NCI-H1105 (cell line): ENCODE measurements at regions not wholly inside any gene's neighbourhood (a gene's known extent, or its start where the extent isn't known, plus 50 kb on each side); places are given as distances from the start of the nearest gene placed in this dataset.
A peak's percentile ranks its signal among the peaks of the same experiment; 100 is the strongest.

ENCODE experiments used
- DNase-seq: peaks from one replicate; lab custom pipeline; 2025; lab: John Stamatoyannopoulos, UW

DNA sequence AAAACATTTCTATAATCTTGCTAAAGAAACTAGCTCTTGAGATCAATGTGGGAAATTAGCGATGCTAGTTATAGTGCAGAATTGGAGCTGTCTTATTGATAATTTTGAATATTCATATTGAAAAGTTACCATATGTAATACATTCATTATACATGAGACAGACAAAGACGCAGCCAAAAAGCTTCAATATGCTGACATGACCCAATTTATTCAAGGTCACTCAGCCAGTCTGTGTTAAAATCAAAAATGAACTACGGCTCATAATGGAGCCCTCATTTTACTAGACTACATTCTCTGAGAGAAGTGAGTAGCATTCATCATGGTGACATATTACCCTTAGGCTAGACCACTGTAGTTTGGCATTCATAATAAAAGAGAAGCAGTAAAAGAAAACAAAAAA is 107.3 kb upstream of the GABRG2 start:
- DNase-seq, result no peak

DNA sequence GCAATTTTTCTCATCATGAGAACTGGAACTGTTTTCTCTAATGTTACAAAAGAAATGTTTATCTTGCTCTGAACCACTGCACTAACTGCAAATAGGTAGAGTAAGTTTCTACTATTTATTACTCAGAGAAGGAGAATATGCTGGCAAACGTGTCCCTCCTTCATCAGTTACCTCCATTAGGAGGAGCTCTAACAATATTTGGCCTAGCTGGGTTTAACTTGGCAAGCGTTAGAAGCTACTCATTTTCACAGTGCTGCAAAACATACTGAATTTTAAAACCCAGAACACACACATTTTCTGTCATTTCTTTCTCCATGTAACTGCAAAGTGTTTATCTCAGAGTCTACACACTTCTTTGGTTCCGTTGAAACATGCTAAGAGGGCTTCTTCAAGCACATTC is 101.0 kb upstream of the GABRG2 start:
- DNase-seq, result peak; percentile 15

DNA sequence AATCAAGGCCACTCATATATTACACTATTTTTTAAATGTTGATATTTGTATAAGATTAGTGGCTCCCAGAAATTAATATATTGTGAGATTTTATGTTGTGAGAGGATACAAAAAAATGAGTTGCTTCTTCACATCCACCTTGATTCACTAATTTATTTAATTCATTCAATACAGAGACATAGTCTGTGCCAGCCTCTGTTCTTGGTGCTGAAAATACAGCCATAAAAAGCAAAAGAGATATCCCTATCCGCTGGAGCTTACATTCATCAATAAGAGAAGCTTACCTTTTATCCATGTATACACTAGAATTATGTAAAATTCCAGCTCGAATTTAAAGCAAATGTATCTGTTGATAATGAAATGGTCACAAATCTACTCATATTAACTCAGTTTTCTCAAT is 92.2 kb upstream of the GABRG2 start:
- no peak for DNase-seq

DNA sequence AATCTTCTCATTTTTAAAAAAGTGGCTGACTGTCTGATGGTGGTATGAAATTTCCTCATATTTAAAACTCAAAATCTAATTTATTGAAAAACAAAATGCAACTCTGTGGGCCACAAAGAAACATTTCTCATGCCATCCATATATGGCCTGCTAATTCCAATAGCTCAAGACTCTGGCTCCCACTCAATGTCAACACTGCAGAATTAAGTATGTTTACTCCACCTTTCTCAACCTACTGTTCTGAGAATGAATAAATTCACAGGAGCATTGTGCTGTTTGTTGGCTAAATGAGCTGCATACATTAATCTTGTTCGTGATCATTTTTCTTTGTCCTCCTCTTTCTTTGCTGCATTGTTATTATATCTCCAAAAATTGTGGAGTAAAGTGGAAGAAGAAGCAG is 79.5 kb upstream of the GABRG2 start:
- no peak for DNase-seq
